ENCODE measurements at regions not wholly inside any gene's neighbourhood (a gene's known extent, or its start where the extent isn't known, plus 50 kb on each side); places are given as distances from the start of the nearest gene placed in this dataset.

DNA sequence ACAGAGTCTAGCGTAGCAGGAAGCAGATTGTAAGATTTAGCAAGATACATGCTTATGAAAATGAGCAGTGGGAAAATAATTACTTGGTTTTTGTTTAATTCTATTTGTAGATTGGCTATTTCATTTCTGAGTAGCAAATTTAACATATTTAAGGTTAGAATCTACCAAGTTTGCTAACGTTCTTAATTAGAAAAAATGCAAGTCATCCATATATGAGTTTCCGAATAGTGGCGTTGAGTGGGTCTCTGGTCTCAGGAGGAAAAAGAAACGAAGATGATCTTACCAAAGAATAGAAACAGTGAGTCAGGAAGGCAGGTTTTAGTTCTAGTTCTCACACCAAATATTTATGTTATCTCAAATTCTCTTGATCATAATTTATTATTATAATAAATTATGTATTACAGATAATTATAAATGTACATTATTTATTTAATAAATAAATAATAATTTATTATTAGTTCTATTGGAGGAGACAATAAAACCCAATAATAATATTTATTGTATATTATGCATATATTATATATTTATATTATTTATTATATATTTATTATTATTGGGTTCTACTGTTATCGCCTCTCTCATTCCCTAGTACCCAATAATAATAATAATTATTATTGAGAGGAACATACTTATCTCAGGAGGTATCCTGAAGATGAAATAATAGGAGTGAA is 194.3 kb upstream of the PITRM1 start:
- H3K9me3 ChIP-seq (ENCODE audit: insufficient read depth, low read depth, low read length) = peaks cover 18% of the 10 kb centered on the region
- no peaks in the 10 kb centered on the region for H3K27me3 ChIP-seq (ENCODE audit: insufficient read depth, low read length)
- H3K27ac ChIP-seq (ENCODE audit: low read length) = no peak overlapping the region
- H3K4me1 ChIP-seq (ENCODE audit: insufficient read depth, low read length) = no peaks in the 10 kb centered on the region
- no peak overlapping the region for H3K4me3 ChIP-seq (ENCODE audit: low read length)
- no peaks in the 10 kb centered on the region for H3K36me3 ChIP-seq (ENCODE audit: insufficient read depth, low read depth, low read length)
- H3K9ac ChIP-seq (ENCODE audit: low read depth, low read length) = no peak overlapping the region

DNA sequence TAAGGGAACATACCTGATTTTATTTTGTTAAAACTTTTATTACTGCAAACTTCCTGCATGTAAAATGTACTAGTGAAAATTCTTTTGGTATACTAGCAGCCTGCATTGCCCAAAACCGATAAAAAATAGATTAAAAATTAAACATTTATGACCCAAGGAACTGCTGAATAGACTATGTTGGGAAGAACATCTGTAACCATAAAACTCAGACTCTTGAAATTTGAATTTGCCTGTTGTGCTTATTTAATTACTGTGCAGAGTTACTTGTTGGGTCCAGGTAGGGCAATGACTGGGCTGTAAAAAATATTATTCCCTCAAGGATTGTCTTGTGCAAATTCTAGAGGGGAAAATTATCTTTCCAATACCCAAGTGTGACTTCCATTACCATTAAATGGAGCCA is 193.5 kb upstream of the PITRM1 start:
- Histone ChIP-seq H3K4me1 (ENCODE audit: insufficient read depth, low read length) (no peaks in the 10 kb centered on the region), H3K36me3 (ENCODE audit: insufficient read depth, low read depth, low read length) (no peaks in the 10 kb centered on the region), H3K4me3 (ENCODE audit: low read length) (no peak overlapping the region), H3K9me3 (ENCODE audit: insufficient read depth, low read depth, low read length) (peaks cover 25% of the 10 kb centered on the region), H3K27me3 (ENCODE audit: insufficient read depth, low read length) (no peaks in the 10 kb centered on the region), H3K27ac (ENCODE audit: low read length) (no peak overlapping the region), H3K9ac (ENCODE audit: low read depth, low read length) (no peak overlapping the region)

DNA sequence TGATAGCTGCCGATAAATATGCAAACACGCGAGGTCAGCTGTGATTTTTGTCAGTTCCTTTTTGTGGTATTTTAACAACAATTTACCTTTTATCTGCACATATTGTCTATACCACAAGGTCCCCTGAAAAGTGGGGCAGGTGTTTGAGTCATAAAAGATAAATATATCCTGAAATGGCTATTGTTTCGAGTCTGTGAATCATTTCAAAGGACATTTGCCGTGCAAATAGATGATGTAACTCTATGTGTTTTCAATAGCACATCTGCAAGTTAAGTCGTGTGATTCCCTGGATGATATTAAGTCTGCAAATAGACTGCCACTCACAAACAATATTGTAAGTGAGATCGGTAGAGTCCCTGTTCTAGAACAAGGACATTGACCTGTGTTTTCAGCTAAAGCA is 193.0 kb upstream of the PITRM1 start:
- no peak overlapping the region for H3K9ac ChIP-seq (ENCODE audit: low read depth, low read length)
- no peak overlapping the region for H3K4me3 ChIP-seq (ENCODE audit: low read length)

DNA sequence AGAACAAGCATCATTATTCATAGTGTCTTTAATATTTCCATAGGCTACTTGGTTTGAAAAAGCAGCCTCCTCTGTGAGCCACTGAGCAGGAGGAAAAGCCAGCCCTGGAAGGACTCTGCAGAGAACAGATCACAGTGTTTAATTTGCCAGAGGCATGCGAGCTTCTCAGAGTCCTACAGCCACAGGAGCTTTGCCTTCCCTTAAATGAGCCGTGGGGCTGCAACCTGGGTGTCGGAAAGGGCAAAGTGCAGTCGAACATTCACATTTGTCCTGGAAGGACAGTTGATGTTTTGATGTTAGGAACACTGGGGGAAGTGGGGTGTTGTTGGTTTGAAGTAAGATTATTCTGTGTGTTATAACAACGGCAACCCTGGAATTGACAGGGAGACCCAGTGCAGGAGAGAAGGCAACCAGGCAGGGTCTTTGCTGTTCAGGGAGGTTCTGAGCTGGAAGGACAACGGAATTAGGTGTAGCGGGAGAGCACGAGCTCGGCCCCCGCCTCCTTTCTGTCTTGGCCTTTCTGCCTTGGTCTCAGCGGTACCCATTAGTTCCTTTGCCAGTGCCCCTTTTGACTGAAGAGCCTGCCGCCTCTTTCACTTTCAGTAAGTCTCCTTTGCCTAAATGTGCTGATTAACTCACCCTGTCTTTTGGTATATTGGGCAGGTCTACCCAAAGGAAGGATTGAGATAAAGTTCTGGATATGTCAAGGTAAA is 192.3 kb upstream of the PITRM1 start:
- peaks cover 35% of the 10 kb centered on the region for H3K9me3 ChIP-seq (ENCODE audit: insufficient read depth, low read depth, low read length)
- H3K27me3 ChIP-seq (ENCODE audit: insufficient read depth, low read length) = no peaks in the 10 kb centered on the region
- H3K4me1 ChIP-seq (ENCODE audit: insufficient read depth, low read length) = no peaks in the 10 kb centered on the region
- H3K4me3 ChIP-seq (ENCODE audit: low read length) = no peak overlapping the region
- H3K36me3 ChIP-seq (ENCODE audit: insufficient read depth, low read depth, low read length) = no peaks in the 10 kb centered on the region
- no peak overlapping the region for H3K27ac ChIP-seq (ENCODE audit: low read length)
- H3K9ac ChIP-seq (ENCODE audit: low read depth, low read length) = no peak overlapping the region

More for the DNA sequence above, 193.0 kb upstream of the PITRM1 start:
- no peaks in the 10 kb centered on the region for H3K36me3 ChIP-seq (ENCODE audit: insufficient read depth, low read depth, low read length)
- H3K4me1 ChIP-seq (ENCODE audit: insufficient read depth, low read length) = no peaks in the 10 kb centered on the region
- no peak overlapping the region for H3K27ac ChIP-seq (ENCODE audit: low read length)
- peaks cover 27% of the 10 kb centered on the region for H3K9me3 ChIP-seq (ENCODE audit: insufficient read depth, low read depth, low read length)
- no peaks in the 10 kb centered on the region for H3K27me3 ChIP-seq (ENCODE audit: insufficient read depth, low read length)

DNA sequence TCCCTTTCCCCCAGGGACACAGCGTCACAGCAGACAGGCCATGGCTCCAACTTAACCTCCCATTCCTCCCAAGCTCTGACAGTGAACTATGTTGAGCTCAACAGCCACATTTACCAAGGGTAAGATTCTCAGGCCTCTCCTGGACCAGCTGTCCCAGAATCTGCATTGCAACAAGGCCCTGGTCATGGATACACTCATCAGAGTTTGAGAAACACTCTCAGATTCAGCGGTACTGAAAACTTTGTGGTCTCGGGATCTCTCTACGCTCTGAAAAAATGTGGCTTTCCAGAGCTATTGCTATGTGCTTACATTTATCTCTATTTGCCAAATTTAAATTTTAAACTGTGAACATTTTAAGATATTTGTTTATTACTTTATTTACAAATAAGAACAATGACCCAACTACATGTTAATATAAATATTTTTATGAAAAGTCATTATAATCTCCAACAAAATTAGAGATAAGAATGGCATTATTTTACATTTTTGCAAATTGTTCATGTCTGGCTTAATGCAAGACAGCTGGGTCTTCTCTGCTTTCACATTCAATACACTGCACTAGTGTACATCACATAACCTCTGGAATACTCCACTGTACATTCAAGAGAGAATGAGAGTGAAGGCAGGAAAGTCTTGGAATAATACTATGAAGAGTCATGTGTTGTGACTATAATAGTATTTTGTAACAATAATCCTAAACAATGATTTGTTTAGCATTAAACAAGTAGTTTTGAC is 190.9 kb upstream of the PITRM1 start:
- Histone ChIP-seq H3K9ac (ENCODE audit: low read depth, low read length) (no peak overlapping the region), H3K4me1 (ENCODE audit: insufficient read depth, low read length) (no peaks in the 10 kb centered on the region), H3K36me3 (ENCODE audit: insufficient read depth, low read depth, low read length) (no peaks in the 10 kb centered on the region), H3K27ac (ENCODE audit: low read length) (no peak overlapping the region), H3K27me3 (ENCODE audit: insufficient read depth, low read length) (no peaks in the 10 kb centered on the region), H3K4me3 (ENCODE audit: low read length) (no peak overlapping the region), H3K9me3 (ENCODE audit: insufficient read depth, low read depth, low read length) (peaks cover 41% of the 10 kb centered on the region)

DNA sequence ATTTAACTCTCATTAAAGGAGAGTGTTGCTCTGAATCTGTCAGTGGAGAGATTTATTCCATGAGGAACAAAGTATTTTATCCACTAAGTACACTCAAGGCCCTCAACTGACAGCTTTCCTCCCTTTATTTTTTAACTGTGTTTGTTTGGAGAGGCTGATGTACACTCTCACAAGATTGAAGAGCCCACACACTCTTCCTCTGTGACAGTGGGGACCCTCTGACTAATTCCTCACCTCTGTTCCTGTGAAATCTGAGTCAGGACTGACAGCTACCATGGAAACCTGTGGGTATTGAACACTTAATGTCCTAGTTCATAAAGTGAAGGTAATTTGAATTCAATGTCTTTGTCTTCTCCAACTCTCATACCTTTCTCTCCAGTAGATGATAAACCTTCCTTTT is 189.8 kb upstream of the PITRM1 start:
- no peak overlapping the region for H3K9ac ChIP-seq (ENCODE audit: low read depth, low read length)
- H3K4me1 ChIP-seq (ENCODE audit: insufficient read depth, low read length) = no peaks in the 10 kb centered on the region
- no peaks in the 10 kb centered on the region for H3K27me3 ChIP-seq (ENCODE audit: insufficient read depth, low read length)
- no peak overlapping the region for H3K27ac ChIP-seq (ENCODE audit: low read length)
- no peaks in the 10 kb centered on the region for H3K36me3 ChIP-seq (ENCODE audit: insufficient read depth, low read depth, low read length)
- H3K4me3 ChIP-seq (ENCODE audit: low read length) = no peak overlapping the region
- peaks cover 41% of the 10 kb centered on the region for H3K9me3 ChIP-seq (ENCODE audit: insufficient read depth, low read depth, low read length)

DNA sequence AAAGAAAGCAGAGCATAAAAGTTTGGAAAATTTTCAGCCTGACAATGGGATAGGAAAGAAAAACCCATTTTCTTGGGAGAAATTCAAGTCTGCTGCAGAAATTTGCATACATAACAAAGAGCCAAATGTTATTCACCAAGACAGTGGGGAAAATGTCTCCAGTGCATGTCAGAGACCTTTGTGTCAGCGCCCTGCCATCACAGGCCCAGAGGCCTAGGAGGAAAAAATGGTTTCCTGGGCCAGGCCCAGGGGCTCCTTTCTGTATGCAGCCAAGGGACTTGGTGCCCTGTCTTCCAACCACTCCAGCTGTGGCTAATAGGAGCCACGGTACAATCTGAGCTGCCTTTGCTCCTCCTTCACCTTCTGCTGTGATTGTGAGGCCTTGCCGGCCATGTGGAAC is 189.1 kb upstream of the PITRM1 start:
- no peaks in the 10 kb centered on the region for H3K4me1 ChIP-seq (ENCODE audit: insufficient read depth, low read length)
- no peak overlapping the region for H3K9ac ChIP-seq (ENCODE audit: low read depth, low read length)
- H3K9me3 ChIP-seq (ENCODE audit: insufficient read depth, low read depth, low read length) = peaks cover 41% of the 10 kb centered on the region
- H3K27me3 ChIP-seq (ENCODE audit: insufficient read depth, low read length) = no peaks in the 10 kb centered on the region
- no peaks in the 10 kb centered on the region for H3K36me3 ChIP-seq (ENCODE audit: insufficient read depth, low read depth, low read length)
- no peak overlapping the region for H3K27ac ChIP-seq (ENCODE audit: low read length)
- no peak overlapping the region for H3K4me3 ChIP-seq (ENCODE audit: low read length)

DNA sequence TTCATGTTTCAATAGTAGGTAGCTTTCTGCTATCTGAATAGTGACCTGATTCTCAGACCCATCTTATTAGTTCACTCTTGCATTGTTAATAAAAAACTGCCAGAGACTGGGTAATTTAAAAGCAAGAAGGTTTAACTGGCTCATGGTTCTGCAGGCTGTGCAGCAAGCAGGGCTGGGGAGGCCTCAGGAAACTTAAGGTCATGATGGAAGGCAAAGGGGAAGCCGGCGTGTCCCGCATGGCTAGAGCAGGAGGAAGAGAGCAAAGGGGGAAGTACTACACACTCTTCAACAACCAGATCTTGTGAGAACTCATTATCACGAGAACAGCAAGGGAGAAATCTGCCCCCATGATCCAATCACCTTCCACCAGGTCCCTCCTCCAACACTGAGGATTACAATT is 185.2 kb upstream of the PITRM1 start:
- Histone ChIP-seq H3K9ac (ENCODE audit: low read depth, low read length) (no peak overlapping the region), H3K9me3 (ENCODE audit: insufficient read depth, low read depth, low read length) (peaks cover 31% of the 10 kb centered on the region), H3K4me1 (ENCODE audit: insufficient read depth, low read length) (no peaks in the 10 kb centered on the region), H3K27me3 (ENCODE audit: insufficient read depth, low read length) (no peaks in the 10 kb centered on the region), H3K4me3 (ENCODE audit: low read length) (no peak overlapping the region), H3K27ac (ENCODE audit: low read length) (no peak overlapping the region), H3K36me3 (ENCODE audit: insufficient read depth, low read depth, low read length) (no peaks in the 10 kb centered on the region)

DNA sequence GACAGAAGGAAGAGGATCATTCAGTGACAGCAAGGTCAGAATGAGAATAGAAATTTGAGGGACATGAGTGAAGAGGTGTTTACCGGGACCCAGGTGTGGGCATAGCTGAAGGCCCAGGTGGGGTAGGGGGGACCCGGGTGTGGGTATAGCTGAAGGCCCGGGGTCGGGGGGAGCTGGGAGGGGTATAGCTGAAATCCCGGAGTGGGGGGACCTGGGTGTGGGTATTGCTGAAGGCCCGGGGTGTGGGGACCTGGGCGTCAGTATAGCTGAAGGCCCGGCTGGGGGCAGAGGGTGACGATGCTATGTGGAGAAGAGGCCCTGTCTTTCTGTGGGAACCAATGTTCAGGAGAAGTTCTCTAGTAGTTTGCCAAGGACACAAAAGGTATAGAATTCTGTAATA is 183.0 kb upstream of the PITRM1 start:
- Histone ChIP-seq H3K27me3 (ENCODE audit: insufficient read depth, low read length) (no peaks in the 10 kb centered on the region), H3K4me3 (ENCODE audit: low read length) (no peak overlapping the region), H3K27ac (ENCODE audit: low read length) (no peak overlapping the region), H3K9ac (ENCODE audit: low read depth, low read length) (no peak overlapping the region), H3K36me3 (ENCODE audit: insufficient read depth, low read depth, low read length) (no peaks in the 10 kb centered on the region), H3K9me3 (ENCODE audit: insufficient read depth, low read depth, low read length) (peaks cover 13% of the 10 kb centered on the region; the same call in 1 of the 2 replicates), H3K4me1 (ENCODE audit: insufficient read depth, low read length) (no peaks in the 10 kb centered on the region)

DNA sequence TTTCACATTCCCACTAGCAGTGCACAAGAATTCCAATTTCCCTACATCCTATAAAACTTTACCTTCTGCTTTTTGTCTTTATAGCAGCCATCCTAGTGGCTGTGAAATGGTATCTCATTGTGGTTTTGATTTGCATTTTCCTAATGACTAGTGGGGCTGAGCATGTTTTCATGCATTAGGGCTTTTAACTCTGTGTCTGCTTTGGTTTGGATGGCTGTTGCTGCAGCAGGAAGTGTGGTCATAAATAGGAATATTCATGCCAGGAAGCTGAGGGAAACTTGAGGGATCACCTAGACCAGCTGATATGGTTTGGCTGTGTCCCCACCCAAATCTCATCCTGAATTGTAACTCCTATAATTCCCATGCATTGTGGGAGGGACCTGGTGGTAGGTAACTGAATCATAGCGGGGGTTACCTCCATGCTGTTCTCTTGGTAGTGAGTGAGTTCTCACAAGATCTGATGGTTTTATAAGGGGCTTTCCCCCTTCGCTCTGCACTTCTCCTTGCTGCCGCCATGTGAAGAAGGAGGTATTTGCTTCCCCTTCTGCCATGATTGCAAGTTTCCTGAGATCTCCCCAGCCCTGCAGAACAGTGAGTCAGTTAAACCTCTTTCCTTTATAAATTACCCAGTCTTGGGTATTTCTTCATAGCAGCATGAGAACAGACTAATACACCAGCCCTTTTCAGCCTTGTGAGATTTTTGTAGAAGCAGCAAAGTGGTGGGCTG is 181.8 kb upstream of the PITRM1 start:
- Histone ChIP-seq H3K27me3 (ENCODE audit: insufficient read depth, low read length) (no peaks in the 10 kb centered on the region), H3K9me3 (ENCODE audit: insufficient read depth, low read depth, low read length) (peaks cover under 1% of the 10 kb centered on the region; the same call in 1 of the 2 replicates), H3K27ac (ENCODE audit: low read length) (no peak overlapping the region), H3K4me1 (ENCODE audit: insufficient read depth, low read length) (no peaks in the 10 kb centered on the region), H3K9ac (ENCODE audit: low read depth, low read length) (no peak overlapping the region), H3K4me3 (ENCODE audit: low read length) (no peak overlapping the region), H3K36me3 (ENCODE audit: insufficient read depth, low read depth, low read length) (no peaks in the 10 kb centered on the region)

DNA sequence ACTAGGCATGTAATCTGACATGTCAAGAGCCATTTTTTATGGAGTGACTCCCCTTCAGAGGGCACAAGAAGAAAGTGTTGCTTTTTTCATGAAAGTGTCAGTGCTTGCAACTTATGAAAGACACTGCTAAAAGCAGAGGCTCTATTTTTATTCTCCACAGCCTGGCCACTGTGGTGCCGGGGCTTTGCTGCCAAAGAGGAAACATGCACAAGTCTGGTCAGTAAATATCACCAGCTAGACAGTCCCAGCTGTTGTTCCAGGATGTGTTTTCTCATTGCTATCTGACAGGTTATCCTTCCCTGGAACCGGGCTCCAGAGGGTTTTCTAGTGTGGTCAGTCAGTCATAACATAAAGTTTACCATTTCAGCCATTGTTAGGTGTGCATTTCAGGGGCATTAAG is 180.7 kb upstream of the PITRM1 start:
- H3K27ac ChIP-seq (ENCODE audit: low read length) = no peak overlapping the region
- H3K27me3 ChIP-seq (ENCODE audit: insufficient read depth, low read length) = no peaks in the 10 kb centered on the region

More for the DNA sequence above, 180.7 kb upstream of the PITRM1 start:
- H3K4me3 ChIP-seq (ENCODE audit: low read length) = no peak overlapping the region
- no peak overlapping the region for H3K9ac ChIP-seq (ENCODE audit: low read depth, low read length)
- H3K4me1 ChIP-seq (ENCODE audit: insufficient read depth, low read length) = no peaks in the 10 kb centered on the region
- no peaks in the 10 kb centered on the region for H3K9me3 ChIP-seq (ENCODE audit: insufficient read depth, low read depth, low read length)
- H3K36me3 ChIP-seq (ENCODE audit: insufficient read depth, low read depth, low read length) = no peaks in the 10 kb centered on the region

Measured in iPS-20b (cell line).